ENCODE measurements at regions not wholly inside any gene's neighbourhood (a gene's known extent, or its start where the extent isn't known, plus 50 kb on each side); places are given as distances from the start of the nearest gene placed in this dataset.

DNA sequence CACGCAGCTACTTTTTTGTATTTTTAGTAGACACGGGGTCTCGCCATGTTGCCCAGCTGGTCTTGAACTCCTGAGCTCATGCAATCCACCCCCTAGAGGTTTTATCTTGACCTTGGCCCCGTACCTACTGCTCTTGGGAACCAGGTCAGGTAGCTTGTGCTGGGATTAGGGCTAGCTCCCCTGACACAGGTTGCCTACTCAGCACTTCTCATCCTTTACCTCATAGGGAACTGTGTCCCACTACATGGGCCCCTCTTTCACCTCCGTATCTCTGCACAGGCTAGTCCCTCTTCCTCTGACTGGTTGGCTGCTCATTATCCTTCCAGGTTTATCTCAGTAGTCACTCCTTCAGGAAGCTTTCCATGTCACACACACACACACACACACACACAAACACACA is 58.0 kb upstream of the ITPRID1 start:
- TF ChIP-seq EZH2 (IDR thresholded peaks at IDR 0.05; ENCODE audit: insufficient read depth, poor library complexity, severe bottlenecking) (no peak), EZH2phosphoT487 (IDR thresholded peaks at IDR 0.05; ENCODE audit: insufficient read depth, low read depth) (no peak)

All from GM23248 (cell line).